Ovary (tissue), 7 donors: ENCODE measurements at regions not wholly inside any gene's neighbourhood (a gene's known extent, or its start where the extent isn't known, plus 50 kb on each side); places are given as distances from the start of the nearest gene placed in this dataset.
"Not testable (repeated sequence)": the region's sequence is repeated elsewhere in the genome, so short reads cannot be mapped to it uniquely, and the experiment has no call there.

Source experiments
- DNase-seq, 5 donors: peaks; one replicate each; pipeline ENCODE4 v3.0.0-alpha.2; 2019 to 2020
- H3K27ac ChIP-seq, 2 donors: fragments of 200-600 bp; one replicate each; pipeline versions ENCODE4 v1.5.1 to v1.8.0; 2019 to 2022
- H3K27me3 ChIP-seq: fragments of 200-600 bp; one replicate; pipeline ENCODE4 v1.8.0; 2022
- H3K36me3 ChIP-seq: fragments of 200-600 bp; sonication (generic); one replicate; pipeline ENCODE4 v1.5.1; 2019
- H3K4me1 ChIP-seq: one replicate; pipeline ENCODE4 v1.8.1; 2013; ENCODE audit warnings: mild to moderate bottlenecking, moderate library complexity; ENCODE audit not compliant: insufficient read depth
- H3K4me3 ChIP-seq: fragments of 200-600 bp; sonication (generic); one replicate; pipeline ENCODE4 v1.5.1; 2017
- H3K9me3 ChIP-seq, 2 donors: fragments of 200-600 bp in 1 of 2; sonication (generic) in 1 of 2; one replicate each; pipeline versions ENCODE4 v1.5.1 to v1.8.1; 2013 to 2019; ENCODE audit warnings: mild to moderate bottlenecking in 1 of 2, moderate library complexity in 1 of 2
- CTCF ChIP-seq, 3 donors: fragments of 450-650 bp in 2 of 3; fragments of 200-600 bp in 1 of 3; IDR thresholded peaks; one replicate each; pipeline versions ENCODE4 v1.5.1 to v1.8.0; 2016 to 2022; ENCODE audit warnings: antibody characterized with exemption in 3 of 3, mild to moderate bottlenecking in 1 of 3
- EP300 ChIP-seq: sonication (generic); formaldehyde crosslinking; IDR thresholded peaks from one replicate; pipeline ENCODE4 v1.6.1; 2017; ENCODE audit warnings: antibody characterized with exemption
- POLR2A ChIP-seq: fragments of 450-650 bp; IDR thresholded peaks from one replicate; pipeline ENCODE4 v1.6.1; 2017; ENCODE audit warnings: antibody characterized with exemption, mild to moderate bottlenecking, moderate library complexity
- WGBS, 3 donors: extraction: QIAGEN DNeasy Blood & Tissue Kit in 1 of 3; methylation state at CpG; one replicate each; pipeline versions ENCODE4 v1.1.5 to v1.1.7; 2013 to 2017; 5-methylcytosine and 5-hydroxymethylcytosine counted together
- intact Hi-C, 4 donors: fragments of 100-400 bp; cut with DNase I; formaldehyde crosslinking; loops; one replicate each; pipeline versions ENCODE4 v1.11.0 to v1.15.1; 2022 to 2023
- donor health status: DM: no; HTN: no; CAD: no; lungs with moderate emphysema.
- donor health status: DM: no; HTN: no; CAD: no.
- donor health status: Bipolar disorder and iron deficiency.
- donor health status: DM: no; HTN: no; CAD: no.
- donor health status: DM: yes; HTN: yes; CAD: no.

- H3K4me1 ChIP-seq: no peaks in the 10 kb centered on the region
- no peaks in the 10 kb centered on the region for H3K9me3 ChIP-seq
- H3K4me3 ChIP-seq: no peak overlapping the region
- no peak for DNase-seq
- TF ChIP-seq CTCF (IDR thresholded peaks at IDR 0.05): no peak
- no peak for TF ChIP-seq EP300
- TF ChIP-seq POLR2A: no peak
- H3K27me3 ChIP-seq: no peaks in the 10 kb centered on the region
- WGBS, 3 donors: 74 to 80% (median 77%) methylated on average over 3 of the region's 3 CpGs
- H3K27ac ChIP-seq: no peak overlapping the region
- H3K36me3 ChIP-seq: no peaks in the 10 kb centered on the region
- intact Hi-C loops: no loop called here
Measured at GRCh38 chr1:196114193-196114592, 494.0 kb downstream of the KCNT2 start.

- H3K9me3 ChIP-seq, H3K36me3 ChIP-seq, DNase-seq, H3K4me1 ChIP-seq, intact Hi-C loops, H3K4me3 ChIP-seq, H3K27me3 ChIP-seq, H3K27ac ChIP-seq: not testable (repeated sequence)
- WGBS, 3 donors: 72 to 86% (median 73%) methylated on average over 5 of the region's 5 CpGs
Measured at GRCh38 chr1:196108990-196109389, 499.2 kb downstream of the KCNT2 start.

- no peaks in the 10 kb centered on the region for H3K27me3 ChIP-seq
- H3K4me1 ChIP-seq: no peaks in the 10 kb centered on the region
- 83 to 84% (median 84%) methylated on average over 3 of the region's 3 CpGs for WGBS, 3 donors
- DNase-seq: no peak
- intact Hi-C loops: no loop called here
- no peaks in the 10 kb centered on the region for H3K36me3 ChIP-seq
- no peak overlapping the region for H3K4me3 ChIP-seq
- H3K9me3 ChIP-seq: no peaks in the 10 kb centered on the region
- TF ChIP-seq CTCF (IDR thresholded peaks at IDR 0.05) (no peak), EP300 (no peak), POLR2A (no peak)
- H3K27ac ChIP-seq: no peak overlapping the region
Measured at GRCh38 chr1:196105901-196106300, 502.3 kb downstream of the KCNT2 start.

- H3K4me3 ChIP-seq: no peak overlapping the region
- H3K27me3 ChIP-seq: no peaks in the 10 kb centered on the region
- DNase-seq: no peak
- no peaks in the 10 kb centered on the region for H3K36me3 ChIP-seq
- intact Hi-C loops: no loop called here
- H3K4me1 ChIP-seq: no peaks in the 10 kb centered on the region
- H3K9me3 ChIP-seq: no peaks in the 10 kb centered on the region
- no peak overlapping the region for H3K27ac ChIP-seq
- no peak for TF ChIP-seq POLR2A
- 85 to 98% (median 89%) methylated on average over 1 of the region's 1 CpG for WGBS, 3 donors
Measured at GRCh38 chr1:196102826-196103225, 505.4 kb downstream of the KCNT2 start.

- Histone ChIP-seq H3K27me3 (no peaks in the 10 kb centered on the region), H3K36me3 (no peaks in the 10 kb centered on the region), H3K27ac (no peak overlapping the region), H3K4me1 (no peaks in the 10 kb centered on the region), H3K9me3 (no peaks in the 10 kb centered on the region), H3K4me3 (no peak overlapping the region)
- intact Hi-C loops: no loop called here
- no peak for DNase-seq
- TF ChIP-seq CTCF (IDR thresholded peaks at IDR 0.05): no peak
- no peak for TF ChIP-seq POLR2A
- no peak for TF ChIP-seq EP300
Measured at GRCh38 chr1:196098000-196098399, 510.2 kb downstream of the KCNT2 start.

GRCh38 chr1:196094821-196095220, 513.4 kb downstream of the KCNT2 start:
- intact Hi-C loops: no loop called here
- no peak overlapping the region for H3K27ac ChIP-seq
- 88 to 94% (median 93%) methylated on average over 1 of the region's 1 CpG for WGBS, 3 donors
- H3K9me3 ChIP-seq: no peaks in the 10 kb centered on the region
- no peak overlapping the region for H3K4me3 ChIP-seq
- DNase-seq: no peak
- no peaks in the 10 kb centered on the region for H3K4me1 ChIP-seq
- H3K36me3 ChIP-seq: no peaks in the 10 kb centered on the region
- no peaks in the 10 kb centered on the region for H3K27me3 ChIP-seq
- TF ChIP-seq POLR2A (no peak), EP300 (no peak), CTCF (IDR thresholded peaks at IDR 0.05) (no peak)
